ENCODE measurements at regions not wholly inside any gene's neighbourhood (a gene's known extent, or its start where the extent isn't known, plus 50 kb on each side); places are given as distances from the start of the nearest gene placed in this dataset.

GRCh38 chr10:117945651-117946050, 101.1 kb downstream of the RAB11FIP2 start:
- H4K20me1 ChIP-seq (ENCODE audit: insufficient read depth, low read length), result no peaks in the 10 kb centered on the region
- CTCF ChIA-PET (ENCODE audit: unreplicated experiment), result no interaction called here
- BruUV-seq (replicated peaks), result no TSS peak
- H3K4me3 ChIP-seq (ENCODE audit: low read depth, low read length, poor library complexity, severe bottlenecking), result no peak overlapping the region
- POLR2A ChIA-PET, result interaction anchor here (1.5 kb wide), 1 partner anchor 10 kb away, joined by 4 read pairs; no protein-coding TSS in a partner anchor
- no peaks in the 10 kb centered on the region for H3K36me3 ChIP-seq (ENCODE audit: insufficient read depth, low read length)
- no peaks in the 10 kb centered on the region for H3K9me2 ChIP-seq (ENCODE audit: insufficient read depth, low read length)
- H3K4me2 ChIP-seq (ENCODE audit: low read length), result no peak overlapping the region
- intact Hi-C loops (cut with micrococcal nuclease; ENCODE audit: unreplicated experiment), result no loop called here
- H3K27ac ChIP-seq (ENCODE audit: low read depth, low read length, poor library complexity, severe bottlenecking), result no peak overlapping the region
- no peaks in the 10 kb centered on the region for H3K4me1 ChIP-seq (ENCODE audit: insufficient read depth, low read length, poor library complexity, severe bottlenecking)
- no peak for TF ChIP-seq EZH2phosphoT487 (IDR thresholded peaks at IDR 0.05; ENCODE audit: borderline replicate concordance, low read depth, low read length)
- TF ChIP-seq CTCF (conservative IDR thresholded peaks at IDR 0.05; ENCODE audit: low read length), result no peak
- no peaks in the 10 kb centered on the region for H3K79me2 ChIP-seq (ENCODE audit: insufficient read depth, low read depth, low read length)
- H2AFZ ChIP-seq (ENCODE audit: low read length), result no peak overlapping the region
- no peaks in the 10 kb centered on the region for H3K9me3 ChIP-seq (ENCODE audit: low read length)
- no peak for DNase-seq (ENCODE audit: low spot score)

GRCh38 chr10:117946525-117947070, 100.1 kb downstream of the RAB11FIP2 start:
- ChIA-PET POLR2A (interaction anchor here (1.5 kb wide), 1 partner anchor 11 kb away, joined by 4 read pairs; no protein-coding TSS in a partner anchor), CTCF (ENCODE audit: unreplicated experiment) (no interaction called here)
- H3K4me3 ChIP-seq (ENCODE audit: low read depth, low read length, poor library complexity, severe bottlenecking), result no peak overlapping the region
- H3K79me2 ChIP-seq (ENCODE audit: insufficient read depth, low read depth, low read length), result no peaks in the 10 kb centered on the region
- H3K36me3 ChIP-seq (ENCODE audit: insufficient read depth, low read length), result no peaks in the 10 kb centered on the region
- no peaks in the 10 kb centered on the region for H3K9me2 ChIP-seq (ENCODE audit: insufficient read depth, low read length)
- no peaks in the 10 kb centered on the region for H3K4me1 ChIP-seq (ENCODE audit: insufficient read depth, low read length, poor library complexity, severe bottlenecking)
- DNase-seq (ENCODE audit: low spot score), result no peak
- no peak for TF ChIP-seq CTCF (conservative IDR thresholded peaks at IDR 0.05; ENCODE audit: low read length)
- TF ChIP-seq EZH2phosphoT487 (IDR thresholded peaks at IDR 0.05; ENCODE audit: borderline replicate concordance, low read depth, low read length), result no peak
- H3K4me2 ChIP-seq (ENCODE audit: low read length), result no peak overlapping the region
- H3K27ac ChIP-seq (ENCODE audit: low read depth, low read length, poor library complexity, severe bottlenecking), result no peak overlapping the region
- BruUV-seq (replicated peaks), result no TSS peak
- H4K20me1 ChIP-seq (ENCODE audit: insufficient read depth, low read length), result no peaks in the 10 kb centered on the region
- intact Hi-C loops (cut with micrococcal nuclease; ENCODE audit: unreplicated experiment), result no loop called here
- no peak overlapping the region for H2AFZ ChIP-seq (ENCODE audit: low read length)
- H3K9me3 ChIP-seq (ENCODE audit: low read length), result no peaks in the 10 kb centered on the region

- no TSS peak for BruUV-seq (replicated peaks)
- no peaks in the 10 kb centered on the region for H3K9me2 ChIP-seq (ENCODE audit: insufficient read depth, low read length)
- ChIA-PET POLR2A (no interaction called here), CTCF (ENCODE audit: unreplicated experiment) (no interaction called here)
- H3K79me2 ChIP-seq (ENCODE audit: insufficient read depth, low read depth, low read length), result no peaks in the 10 kb centered on the region
- H4K20me1 ChIP-seq (ENCODE audit: insufficient read depth, low read length), result no peaks in the 10 kb centered on the region
- H3K4me3 ChIP-seq (ENCODE audit: low read depth, low read length, poor library complexity, severe bottlenecking), result no peak overlapping the region
- H2AFZ ChIP-seq (ENCODE audit: low read length), result no peak overlapping the region
- no peak overlapping the region for H3K27ac ChIP-seq (ENCODE audit: low read depth, low read length, poor library complexity, severe bottlenecking)
- no peaks in the 10 kb centered on the region for H3K4me1 ChIP-seq (ENCODE audit: insufficient read depth, low read length, poor library complexity, severe bottlenecking)
- intact Hi-C loops (cut with micrococcal nuclease; ENCODE audit: unreplicated experiment), result no loop called here
- H3K4me2 ChIP-seq (ENCODE audit: low read length), result no peak overlapping the region
- H3K9me3 ChIP-seq (ENCODE audit: low read length), result no peaks in the 10 kb centered on the region
- TF ChIP-seq EZH2phosphoT487 (IDR thresholded peaks at IDR 0.05; ENCODE audit: borderline replicate concordance, low read depth, low read length) (no peak), CTCF (conservative IDR thresholded peaks at IDR 0.05; ENCODE audit: low read length) (no peak)
- no peaks in the 10 kb centered on the region for H3K36me3 ChIP-seq (ENCODE audit: insufficient read depth, low read length)
- DNase-seq (ENCODE audit: low spot score), result no peak
These were observed 98.2 kb downstream of the RAB11FIP2 start for GRCh38 chr10:117948493-117948892.
